Peyer's patch (tissue), 4 donors: ENCODE measurements at regions not wholly inside any gene's neighbourhood (a gene's known extent, or its start where the extent isn't known, plus 50 kb on each side); places are given as distances from the start of the nearest gene placed in this dataset.

Experiments used
- DNase-seq, 3 donors: peaks; one replicate each; pipeline ENCODE4 v3.0.0-alpha.2; 2017 to 2019
- H3K27ac ChIP-seq, 4 donors: fragments of 200-600 bp; sonication (generic); one replicate each; pipeline ENCODE4 v1.5.1; 2016 to 2019
- H3K27me3 ChIP-seq, 2 donors: fragments of 200-600 bp; sonication (generic); one replicate each; pipeline ENCODE4 v1.5.1; 2019
- H3K36me3 ChIP-seq, 3 donors: fragments of 200-600 bp; sonication (generic); one replicate each; pipeline ENCODE4 v1.5.1; 2016 to 2019
- H3K4me1 ChIP-seq, 4 donors: fragments of 200-600 bp; sonication (generic); one replicate each; pipeline ENCODE4 v1.5.1; 2016 to 2019
- H3K4me3 ChIP-seq, 4 donors: fragments of 200-600 bp; sonication (generic); 1 replicate in 3 of 4; 2 replicates in 1 of 4; pipeline ENCODE4 v1.5.1; 2016 to 2019; ENCODE audit warnings: mild to moderate bottlenecking in 1 of 4
- H3K9me3 ChIP-seq, 4 donors: fragments of 200-600 bp; sonication (generic); one replicate each; pipeline ENCODE4 v1.5.1; 2016 to 2019; ENCODE audit warnings: mild to moderate bottlenecking in 1 of 4
- POLR2A ChIP-seq, 2 donors: fragments of 450-650 bp; IDR thresholded peaks; one replicate each; pipeline ENCODE4 v1.5.1; 2017; ENCODE audit warnings: antibody characterized with exemption in 2 of 2, mild to moderate bottlenecking in 2 of 2, moderate library complexity in 2 of 2
- TF ChIP-seq, protein P1 (sequence below), 6 experiments: fragments of 450-650 bp in 4 of 6; fragments of 200-600 bp in 2 of 6; sonication (generic) in 1 of 6; IDR thresholded peaks; one replicate each; pipeline ENCODE4 v1.5.1; 2017 to 2019; ENCODE audit warnings: antibody characterized with exemption in 6 of 6, mild to moderate bottlenecking in 3 of 6, moderate library complexity in 1 of 6

DNA sequence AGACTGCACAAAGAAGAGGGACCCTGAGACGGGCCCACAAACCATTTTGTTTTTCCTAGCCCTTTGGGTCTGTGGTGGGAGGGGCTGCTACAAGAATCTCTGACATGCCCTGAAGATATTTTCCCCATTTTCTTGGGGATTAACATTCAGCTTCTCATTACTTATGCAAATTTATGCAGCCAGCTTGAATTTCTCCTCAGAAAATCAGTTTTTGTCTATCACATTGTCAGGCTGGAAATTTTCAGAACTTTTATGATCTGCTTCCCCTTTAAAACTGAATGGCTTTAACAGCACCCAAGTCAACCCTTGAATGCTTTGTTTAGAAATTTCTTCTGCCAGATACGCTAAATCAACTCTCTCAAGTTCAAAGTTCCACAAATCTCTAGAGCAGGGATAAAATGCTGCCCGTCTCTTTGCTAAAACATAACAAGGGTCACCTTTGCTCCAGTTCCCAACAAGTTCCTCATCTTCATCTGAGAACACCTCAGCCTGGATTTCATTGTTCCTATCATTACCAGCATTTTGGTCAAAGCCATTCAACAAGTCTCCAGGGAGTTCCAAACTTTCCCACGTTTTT lies 560.0 kb upstream of the KCND2 start:
- TF ChIP-seq, protein P1, sequence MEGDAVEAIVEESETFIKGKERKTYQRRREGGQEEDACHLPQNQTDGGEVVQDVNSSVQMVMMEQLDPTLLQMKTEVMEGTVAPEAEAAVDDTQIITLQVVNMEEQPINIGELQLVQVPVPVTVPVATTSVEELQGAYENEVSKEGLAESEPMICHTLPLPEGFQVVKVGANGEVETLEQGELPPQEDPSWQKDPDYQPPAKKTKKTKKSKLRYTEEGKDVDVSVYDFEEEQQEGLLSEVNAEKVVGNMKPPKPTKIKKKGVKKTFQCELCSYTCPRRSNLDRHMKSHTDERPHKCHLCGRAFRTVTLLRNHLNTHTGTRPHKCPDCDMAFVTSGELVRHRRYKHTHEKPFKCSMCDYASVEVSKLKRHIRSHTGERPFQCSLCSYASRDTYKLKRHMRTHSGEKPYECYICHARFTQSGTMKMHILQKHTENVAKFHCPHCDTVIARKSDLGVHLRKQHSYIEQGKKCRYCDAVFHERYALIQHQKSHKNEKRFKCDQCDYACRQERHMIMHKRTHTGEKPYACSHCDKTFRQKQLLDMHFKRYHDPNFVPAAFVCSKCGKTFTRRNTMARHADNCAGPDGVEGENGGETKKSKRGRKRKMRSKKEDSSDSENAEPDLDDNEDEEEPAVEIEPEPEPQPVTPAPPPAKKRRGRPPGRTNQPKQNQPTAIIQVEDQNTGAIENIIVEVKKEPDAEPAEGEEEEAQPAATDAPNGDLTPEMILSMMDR (IDR thresholded peaks at IDR 0.05) = no peak
- no peaks in the 10 kb centered on the region for H3K4me1 ChIP-seq
- H3K27me3 ChIP-seq = no peaks in the 10 kb centered on the region
- no peaks in the 10 kb centered on the region for H3K9me3 ChIP-seq
- no peak for DNase-seq
- no peak overlapping the region for H3K4me3 ChIP-seq
- H3K27ac ChIP-seq = no peak overlapping the region
- H3K36me3 ChIP-seq = no peaks in the 10 kb centered on the region

DNA sequence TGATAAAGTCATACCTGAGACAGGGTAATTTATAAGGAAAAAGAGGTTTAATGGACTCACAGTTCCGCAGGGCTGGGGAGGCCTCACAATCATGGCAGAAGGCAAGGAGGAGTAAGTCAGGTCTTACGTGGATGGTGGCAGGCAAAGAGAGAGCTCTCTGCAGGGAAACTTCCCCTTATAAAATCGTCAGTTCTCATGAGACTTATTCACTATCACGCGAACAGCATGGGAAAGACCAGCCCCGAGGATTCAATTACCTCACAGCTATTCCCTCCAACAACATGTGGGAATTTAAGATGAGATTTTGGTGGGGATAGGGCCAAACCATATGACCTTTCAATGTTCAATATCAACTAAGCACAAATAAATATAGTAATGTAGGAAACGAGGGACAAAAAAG lies 559.4 kb upstream of the KCND2 start:
- no peaks in the 10 kb centered on the region for H3K27me3 ChIP-seq
- no peak for TF ChIP-seq POLR2A (IDR thresholded peaks at IDR 0.05)
- TF ChIP-seq, protein P1 (IDR thresholded peaks at IDR 0.05) = no peak
- no peaks in the 10 kb centered on the region for H3K36me3 ChIP-seq
- no peak overlapping the region for H3K27ac ChIP-seq
- H3K4me1 ChIP-seq = no peaks in the 10 kb centered on the region
- no peak overlapping the region for H3K4me3 ChIP-seq
- DNase-seq = no peak
- no peaks in the 10 kb centered on the region for H3K9me3 ChIP-seq

GRCh38 chr7:119720541-119720940 lies 552.4 kb upstream of the KCND2 start:
- DNase-seq = no peak
- Histone ChIP-seq H3K27me3 (no peaks in the 10 kb centered on the region), H3K9me3 (no peaks in the 10 kb centered on the region), H3K4me1 (no peaks in the 10 kb centered on the region), H3K36me3 (no peaks in the 10 kb centered on the region), H3K27ac (no peak overlapping the region), H3K4me3 (no peak overlapping the region)
- no peak for TF ChIP-seq POLR2A (IDR thresholded peaks at IDR 0.05)
- TF ChIP-seq, protein P1 (IDR thresholded peaks at IDR 0.05) = no peak

GRCh38 chr7:119724041-119724792 lies 548.8 kb upstream of the KCND2 start:
- peak in 1 of 3 donors; percentile 13 for DNase-seq
- TF ChIP-seq, protein P1 (IDR thresholded peaks at IDR 0.05) = no peak
- no peak for TF ChIP-seq POLR2A (IDR thresholded peaks at IDR 0.05)
- no peaks in the 10 kb centered on the region for H3K4me1 ChIP-seq
- no peaks in the 10 kb centered on the region for H3K36me3 ChIP-seq
- no peak overlapping the region for H3K4me3 ChIP-seq
- no peaks in the 10 kb centered on the region for H3K27me3 ChIP-seq
- no peaks in the 10 kb centered on the region for H3K9me3 ChIP-seq
- H3K27ac ChIP-seq = no peak overlapping the region

GRCh38 chr7:119733127-119733879 lies 539.7 kb upstream of the KCND2 start:
- no peak for DNase-seq
- Histone ChIP-seq H3K9me3 (peaks cover 0 to 3% (median 0%) of the 10 kb centered on the region in 4 donors), H3K27ac (no peak overlapping the region), H3K4me3 (no peak overlapping the region), H3K27me3 (no peaks in the 10 kb centered on the region), H3K4me1 (no peaks in the 10 kb centered on the region), H3K36me3 (no peaks in the 10 kb centered on the region)
- no peak for TF ChIP-seq POLR2A (IDR thresholded peaks at IDR 0.05)
- TF ChIP-seq, protein P1 (IDR thresholded peaks at IDR 0.05) = no peak
